Activated naive CD4-positive, alpha-beta T cell treated with anti-CD3 and anti-CD28 coated beads, Interleukin-2, amount 10 ng/mL, durations not matched to agents 7 days and 5 days (primary cell): ENCODE measurements at regions not wholly inside any gene's neighbourhood (a gene's known extent, or its start where the extent isn't known, plus 50 kb on each side); places are given as distances from the start of the nearest gene placed in this dataset.

ENCODE experiments used
- CTCF ChIA-PET: fragments of 350-600 bp; sonication (Branson Sonifier 250); formaldehyde crosslinking; loops from one replicate; lab custom pipeline; 2021; ENCODE audit warnings: antibody characterized with exemption; lab: Charles Lee
- DNase-seq: peaks from one replicate; pipeline ENCODE4 v3.0.0-alpha.2; 2020
- H3K27ac Mint-ChIP-seq: one replicate; pipeline ENCODE4 v1.8.0; 2021; ENCODE audit warnings: mild to moderate bottlenecking, moderate library complexity, mixed read lengths
- H3K27me3 Mint-ChIP-seq: one replicate; pipeline ENCODE4 v1.8.0; 2021; ENCODE audit warnings: mild to moderate bottlenecking, mixed read lengths
- H3K36me3 Mint-ChIP-seq: one replicate; pipeline ENCODE4 v1.8.0; 2021; ENCODE audit warnings: mixed read lengths
- H3K4me1 Mint-ChIP-seq: one replicate; pipeline ENCODE4 v1.8.0; 2021; ENCODE audit warnings: mixed read lengths
- H3K4me3 Mint-ChIP-seq: one replicate; pipeline ENCODE4 v1.8.0; 2021; ENCODE audit warnings: mild to moderate bottlenecking, moderate library complexity, mixed read lengths
- H3K9me3 Mint-ChIP-seq: one replicate; pipeline ENCODE4 v1.8.0; 2021; ENCODE audit warnings: mixed read lengths

GRCh38 chr2:12818416-12819102 is 101.8 kb downstream of the TRIB2 start:
- Mint-ChIP-seq H3K4me3 (no peak overlapping the region), H3K4me1 (peaks cover 35% of the 10 kb centered on the region), H3K27ac (no peak overlapping the region), H3K9me3 (peaks cover 6% of the 10 kb centered on the region), H3K36me3 (no peaks in the 10 kb centered on the region), H3K27me3 (peaks cover 23% of the 10 kb centered on the region)
- DNase-seq, result no peak
- CTCF ChIA-PET, result no interaction called here

GRCh38 chr2:12819103-12819475 is 102.4 kb downstream of the TRIB2 start:
- Mint-ChIP-seq H3K4me3 (no peak overlapping the region), H3K36me3 (no peaks in the 10 kb centered on the region), H3K27me3 (peaks cover 28% of the 10 kb centered on the region), H3K4me1 (peaks cover 35% of the 10 kb centered on the region), H3K9me3 (peaks cover 6% of the 10 kb centered on the region), H3K27ac (no peak overlapping the region)
- DNase-seq, result no peak
- CTCF ChIA-PET, result no interaction called here

- Mint-ChIP-seq H3K27ac (no peak overlapping the region), H3K4me1 (peaks cover 35% of the 10 kb centered on the region), H3K27me3 (peaks cover 33% of the 10 kb centered on the region), H3K4me3 (no peak overlapping the region), H3K9me3 (peaks cover 6% of the 10 kb centered on the region), H3K36me3 (no peaks in the 10 kb centered on the region)
- DNase-seq, result no peak
- CTCF ChIA-PET, result no interaction called here
These were observed 103.0 kb downstream of the TRIB2 start for GRCh38 chr2:12819721-12820120.

- Mint-ChIP-seq H3K27me3 (peaks cover 39% of the 10 kb centered on the region), H3K36me3 (no peaks in the 10 kb centered on the region), H3K9me3 (peaks cover 6% of the 10 kb centered on the region), H3K27ac (no peak overlapping the region), H3K4me3 (no peak overlapping the region), H3K4me1 (peaks cover 21% of the 10 kb centered on the region)
- DNase-seq, result no peak
- CTCF ChIA-PET, result interaction anchor here (1.2 kb wide), 1 partner anchor 185 kb away, joined by 3 read pairs; no protein-coding TSS in a partner anchor
These were observed 104.9 kb downstream of the TRIB2 start for GRCh38 chr2:12821656-12822055.

- CTCF ChIA-PET, result no interaction called here
- Mint-ChIP-seq H3K9me3 (no peaks in the 10 kb centered on the region), H3K27ac (no peak overlapping the region), H3K36me3 (no peaks in the 10 kb centered on the region), H3K4me3 (no peak overlapping the region), H3K27me3 (peaks cover 43% of the 10 kb centered on the region), H3K4me1 (peaks cover 5% of the 10 kb centered on the region)
- DNase-seq, result no peak
These were observed 107.6 kb downstream of the TRIB2 start for GRCh38 chr2:12824351-12824777.

GRCh38 chr2:12824778-12825379 is 108.1 kb downstream of the TRIB2 start:
- CTCF ChIA-PET, result interaction anchor here (1.1 kb wide), 1 partner anchor 182 kb away, joined by 3 read pairs; no protein-coding TSS in a partner anchor

GRCh38 chr2:12826781-12827180 is 110.0 kb downstream of the TRIB2 start:
- Mint-ChIP-seq H3K27me3 (peaks cover 31% of the 10 kb centered on the region), H3K27ac (no peak overlapping the region), H3K4me3 (no peak overlapping the region), H3K9me3 (no peaks in the 10 kb centered on the region), H3K4me1 (no peaks in the 10 kb centered on the region), H3K36me3 (no peaks in the 10 kb centered on the region)
- CTCF ChIA-PET, result no interaction called here
- DNase-seq, result no peak

More at GRCh38 chr2:12824778-12825379, 108.1 kb downstream of the TRIB2 start:
- no peak overlapping the region for H3K27ac Mint-ChIP-seq
- no peaks in the 10 kb centered on the region for H3K36me3 Mint-ChIP-seq
- DNase-seq, result no peak
- no peak overlapping the region for H3K4me3 Mint-ChIP-seq
- no peaks in the 10 kb centered on the region for H3K4me1 Mint-ChIP-seq
- H3K27me3 Mint-ChIP-seq, result peaks cover 39% of the 10 kb centered on the region
- no peaks in the 10 kb centered on the region for H3K9me3 Mint-ChIP-seq

- Mint-ChIP-seq H3K36me3 (no peaks in the 10 kb centered on the region), H3K27me3 (peaks cover 34% of the 10 kb centered on the region), H3K4me1 (no peaks in the 10 kb centered on the region), H3K9me3 (no peaks in the 10 kb centered on the region), H3K27ac (no peak overlapping the region), H3K4me3 (no peak overlapping the region)
- CTCF ChIA-PET, result no interaction called here
- DNase-seq, result no peak
These were observed 111.0 kb downstream of the TRIB2 start for GRCh38 chr2:12827721-12828120.

GRCh38 chr2:12828980-12829379 is 112.2 kb downstream of the TRIB2 start:
- H3K4me3 Mint-ChIP-seq, result no peak overlapping the region
- CTCF ChIA-PET, result no interaction called here
- H3K4me1 Mint-ChIP-seq, result no peaks in the 10 kb centered on the region
- DNase-seq, result no peak
- no peaks in the 10 kb centered on the region for H3K36me3 Mint-ChIP-seq
- no peaks in the 10 kb centered on the region for H3K9me3 Mint-ChIP-seq
- peaks cover 32% of the 10 kb centered on the region for H3K27me3 Mint-ChIP-seq
- no peak overlapping the region for H3K27ac Mint-ChIP-seq

- no peak for DNase-seq
- Mint-ChIP-seq H3K36me3 (no peaks in the 10 kb centered on the region), H3K9me3 (no peaks in the 10 kb centered on the region), H3K4me1 (no peaks in the 10 kb centered on the region), H3K4me3 (no peak overlapping the region), H3K27ac (no peak overlapping the region), H3K27me3 (peaks cover 37% of the 10 kb centered on the region)
- CTCF ChIA-PET, result no interaction called here
These were observed 114.3 kb downstream of the TRIB2 start for GRCh38 chr2:12831016-12831415.

GRCh38 chr2:12834239-12834638 is 117.5 kb downstream of the TRIB2 start:
- no peak overlapping the region for H3K27ac Mint-ChIP-seq
- CTCF ChIA-PET, result no interaction called here

GRCh38 chr2:12835733-12836132 is 119.0 kb downstream of the TRIB2 start:
- H3K27ac Mint-ChIP-seq, result no peak overlapping the region
- H3K4me1 Mint-ChIP-seq, result no peaks in the 10 kb centered on the region
- peaks cover 44% of the 10 kb centered on the region for H3K27me3 Mint-ChIP-seq
- DNase-seq, result no peak
- CTCF ChIA-PET, result no interaction called here
- H3K36me3 Mint-ChIP-seq, result no peaks in the 10 kb centered on the region
- no peaks in the 10 kb centered on the region for H3K9me3 Mint-ChIP-seq
- H3K4me3 Mint-ChIP-seq, result no peak overlapping the region

More at GRCh38 chr2:12834239-12834638, 117.5 kb downstream of the TRIB2 start:
- H3K27me3 Mint-ChIP-seq, result peaks cover 34% of the 10 kb centered on the region
- H3K4me3 Mint-ChIP-seq, result no peak overlapping the region
- DNase-seq, result no peak
- no peaks in the 10 kb centered on the region for H3K9me3 Mint-ChIP-seq
- H3K4me1 Mint-ChIP-seq, result no peaks in the 10 kb centered on the region
- H3K36me3 Mint-ChIP-seq, result no peaks in the 10 kb centered on the region

GRCh38 chr2:12839339-12839738 is 122.6 kb downstream of the TRIB2 start:
- Mint-ChIP-seq H3K27me3 (peaks cover 43% of the 10 kb centered on the region), H3K27ac (no peak overlapping the region), H3K4me3 (no peak overlapping the region), H3K9me3 (no peaks in the 10 kb centered on the region), H3K4me1 (no peaks in the 10 kb centered on the region), H3K36me3 (no peaks in the 10 kb centered on the region)
- no peak for DNase-seq
- CTCF ChIA-PET, result no interaction called here

GRCh38 chr2:12841021-12841420 is 124.3 kb downstream of the TRIB2 start:
- Mint-ChIP-seq H3K36me3 (no peaks in the 10 kb centered on the region), H3K4me3 (no peak overlapping the region), H3K27me3 (peaks cover 36% of the 10 kb centered on the region), H3K9me3 (no peaks in the 10 kb centered on the region), H3K27ac (no peak overlapping the region), H3K4me1 (no peaks in the 10 kb centered on the region)
- DNase-seq, result no peak
- CTCF ChIA-PET, result no interaction called here

GRCh38 chr2:12842917-12843316 is 126.2 kb downstream of the TRIB2 start:
- Mint-ChIP-seq H3K9me3 (no peaks in the 10 kb centered on the region), H3K27ac (no peak overlapping the region), H3K27me3 (peaks cover 31% of the 10 kb centered on the region), H3K4me3 (no peak overlapping the region), H3K36me3 (no peaks in the 10 kb centered on the region), H3K4me1 (no peaks in the 10 kb centered on the region)
- no peak for DNase-seq
- CTCF ChIA-PET, result no interaction called here
